HG02763 (cell line): ENCODE measurements at regions not wholly inside any gene's neighbourhood (a gene's known extent, or its start where the extent isn't known, plus 50 kb on each side); places are given as distances from the start of the nearest gene placed in this dataset.
"Not testable (repeated sequence)": the region's sequence is repeated elsewhere in the genome, so short reads cannot be mapped to it uniquely, and the experiment has no call there.

Experiments used
- ATAC-seq: cut with Tn5 transposase; IDR thresholded peaks from one replicate; pipeline ENCODE4 v1.9.1; 2021; ENCODE audit warnings: mild to moderate bottlenecking, moderate library complexity; ENCODE audit not compliant: unreplicated experiment

DNA sequence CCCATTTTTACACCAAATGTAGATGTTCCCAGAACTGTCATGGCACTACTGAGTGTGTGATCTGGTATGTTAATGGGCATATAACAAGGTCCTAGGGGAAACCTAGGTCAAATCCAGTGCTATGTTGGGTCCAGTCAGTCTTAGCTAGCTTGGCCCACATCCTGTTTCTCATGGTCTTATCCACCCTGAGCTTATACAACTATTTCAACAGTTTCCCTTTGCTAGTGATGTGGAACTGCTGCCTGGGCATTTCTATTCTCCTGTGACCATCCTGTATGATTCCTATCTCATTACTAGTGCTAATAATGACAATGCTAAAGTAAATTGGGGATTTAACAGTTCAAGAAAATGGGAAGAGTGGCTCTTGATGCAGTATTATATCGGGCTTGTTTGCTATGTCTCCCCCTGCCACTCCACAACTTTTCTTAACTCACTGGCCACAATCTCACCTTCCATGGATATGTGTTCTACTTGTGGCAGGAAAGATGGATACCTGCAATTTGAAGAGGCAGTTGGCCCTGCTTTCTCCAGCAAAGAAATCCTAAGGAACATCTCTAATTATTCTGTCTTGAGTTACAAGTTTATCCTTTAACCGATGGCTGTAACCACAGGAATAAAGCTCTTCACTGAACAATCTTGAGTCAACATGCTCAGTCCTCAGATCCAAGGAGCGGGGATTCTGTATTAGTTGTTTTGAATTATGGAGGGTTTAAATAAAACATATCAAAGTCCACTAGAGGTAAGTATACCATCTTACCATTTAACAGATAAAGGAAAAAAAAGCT is 707.8 kb downstream of the XPNPEP1 start:
- no peak for ATAC-seq

DNA sequence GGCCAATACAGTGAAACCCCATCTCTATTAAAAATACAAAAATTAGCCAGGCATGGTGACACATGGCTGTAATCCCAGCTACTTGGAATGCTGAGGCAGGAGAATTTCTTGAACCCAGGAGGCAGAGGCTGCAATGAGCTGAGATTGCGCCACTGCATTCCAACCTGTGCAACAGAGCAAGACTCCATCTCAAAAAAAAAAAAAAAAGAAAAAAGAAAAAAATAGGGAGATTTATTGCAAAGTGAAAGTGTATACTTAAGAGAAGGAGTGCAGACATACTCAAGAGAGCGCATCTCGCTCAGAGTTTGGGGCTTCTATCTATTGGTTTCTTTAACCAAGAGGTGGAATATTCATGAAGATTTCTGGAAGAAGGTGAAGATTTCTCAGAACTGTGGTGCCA is 708.4 kb downstream of the XPNPEP1 start:
- ATAC-seq, result not testable (repeated sequence)

DNA sequence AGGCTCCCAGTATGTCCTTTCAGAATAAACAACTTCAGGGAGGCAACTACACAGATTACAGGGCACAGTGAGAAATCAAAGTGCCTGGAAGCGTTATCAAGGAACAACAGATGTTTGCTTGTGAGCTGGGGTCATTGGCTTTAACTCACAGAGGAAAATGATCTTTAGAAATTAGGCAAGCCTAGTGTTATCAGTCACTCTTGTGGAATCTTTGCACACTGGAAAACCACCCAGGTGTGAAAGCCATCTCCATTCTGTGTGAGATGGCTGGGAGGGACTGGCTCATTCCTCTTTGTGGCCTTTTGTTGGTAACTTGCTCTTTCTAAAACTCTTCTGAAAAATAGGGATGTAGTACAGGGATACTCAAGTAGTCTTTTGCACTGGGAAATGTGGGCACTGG is 716.0 kb downstream of the XPNPEP1 start:
- no peak for ATAC-seq

DNA sequence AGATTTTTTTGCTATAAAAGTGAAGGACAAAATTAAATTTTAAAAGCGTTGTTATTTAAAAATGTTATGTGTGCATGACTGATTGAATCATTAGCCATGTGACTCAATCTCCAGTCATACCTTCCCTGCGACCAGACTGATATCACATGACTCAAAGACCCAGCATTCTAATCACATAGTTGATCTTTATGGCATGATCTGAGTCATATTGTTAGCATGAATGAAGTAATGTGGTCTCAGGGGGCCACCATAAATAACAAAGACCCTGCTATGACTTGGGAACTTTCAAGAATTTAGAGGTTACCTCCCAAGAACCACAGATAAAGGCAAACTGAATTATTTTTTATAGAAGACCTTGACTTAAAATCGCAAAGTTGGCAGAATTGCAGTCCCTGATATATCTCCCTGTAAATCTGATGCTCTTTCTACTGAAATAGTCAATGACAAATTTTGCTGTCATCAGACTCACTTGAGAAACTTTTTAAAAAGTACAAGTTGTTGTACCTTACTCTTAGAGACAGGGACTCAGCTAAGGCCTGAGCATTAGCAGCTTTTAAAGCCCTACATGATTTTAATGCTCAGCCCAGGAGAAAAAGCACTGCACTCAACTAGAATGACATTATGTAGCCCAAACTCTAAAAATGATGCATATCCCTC is 717.3 kb downstream of the XPNPEP1 start:
- no peak for ATAC-seq

DNA sequence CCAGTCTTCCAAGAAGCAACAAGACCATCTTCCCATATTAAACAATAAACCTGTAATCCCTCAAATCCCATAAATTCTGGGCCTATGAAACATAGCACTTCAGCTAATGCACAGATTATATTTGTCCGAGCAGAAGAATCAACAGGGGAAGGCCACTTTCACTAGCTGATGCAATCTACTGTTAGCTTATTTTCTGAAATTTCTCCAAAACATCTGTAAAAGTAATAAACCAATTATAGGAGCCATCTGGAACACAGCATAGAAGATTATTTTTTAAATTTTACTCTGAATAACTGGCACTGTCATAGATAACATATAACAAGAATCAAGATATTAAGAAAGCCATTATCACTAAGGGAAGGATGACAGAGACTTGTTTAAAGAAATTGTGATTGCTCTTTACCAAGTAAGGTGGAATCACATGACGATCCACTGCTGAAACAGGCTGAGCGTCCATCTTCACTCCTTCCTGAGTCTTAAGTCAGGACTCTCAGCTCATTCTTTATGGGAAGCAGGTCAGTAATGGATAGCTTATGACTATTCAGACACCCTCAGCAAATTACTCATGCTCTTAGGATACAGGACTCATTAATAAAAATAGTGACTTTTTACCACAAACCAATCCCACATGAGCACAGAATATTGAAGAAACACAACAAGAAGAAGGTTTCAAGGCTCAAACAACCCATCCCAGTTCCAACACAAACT is 719.5 kb downstream of the XPNPEP1 start:
- ATAC-seq, result no peak

DNA sequence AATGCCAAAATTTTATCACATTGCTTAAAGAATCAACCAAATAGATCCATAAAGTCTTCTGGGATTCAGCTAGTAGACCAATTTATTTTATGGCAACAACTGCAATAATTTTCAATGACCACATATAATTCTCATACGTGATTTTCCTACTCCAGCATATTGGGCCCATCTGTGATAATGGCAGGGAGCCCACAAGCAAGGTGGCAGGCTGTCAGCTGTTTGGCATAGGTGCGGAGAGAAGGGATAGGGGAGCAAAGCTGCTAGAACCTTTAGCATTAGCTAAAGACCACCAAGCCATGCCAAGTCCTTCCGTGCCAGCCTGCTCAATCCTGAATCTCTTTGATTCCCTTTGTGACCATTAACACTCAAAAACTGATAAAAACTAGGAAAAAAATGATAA is 721.2 kb downstream of the XPNPEP1 start:
- no peak for ATAC-seq

DNA sequence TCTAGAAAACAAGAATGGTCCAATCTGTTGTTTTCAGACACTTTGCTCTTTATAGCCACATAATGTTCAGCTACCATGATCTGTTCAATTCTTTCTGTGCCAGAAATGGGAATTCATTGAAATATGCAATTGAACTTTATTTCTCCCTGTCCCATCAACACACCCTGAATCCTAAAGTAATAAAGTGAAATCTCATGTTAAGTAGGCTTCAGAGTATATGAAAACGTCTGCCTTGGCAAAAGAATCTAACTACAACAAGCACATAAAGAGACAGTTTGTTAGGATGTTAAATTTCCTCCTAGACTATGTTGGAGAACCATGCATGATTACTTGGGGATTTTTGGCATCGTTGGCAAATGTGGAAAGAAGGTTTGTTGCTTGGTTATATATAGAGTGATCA is 722.7 kb downstream of the XPNPEP1 start:
- no peak for ATAC-seq

DNA sequence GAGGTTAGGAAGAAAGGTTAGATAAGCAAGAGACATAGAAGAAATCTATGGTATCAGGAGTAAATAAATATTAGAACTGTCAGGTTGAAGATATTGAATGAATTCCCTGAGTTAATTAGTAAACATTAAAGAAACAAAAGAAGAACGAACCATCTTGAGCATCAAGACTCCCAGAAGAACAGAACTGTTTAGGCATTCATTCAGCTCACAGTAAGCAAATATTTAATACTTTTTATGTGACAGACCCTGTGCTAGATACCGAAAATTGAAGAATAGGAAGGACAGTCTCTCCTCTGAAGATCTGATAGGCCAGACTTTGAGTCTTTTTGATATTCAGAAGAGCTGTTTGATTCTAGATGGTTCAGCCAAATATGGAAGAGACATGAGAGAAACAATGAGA is 731.5 kb downstream of the XPNPEP1 start:
- ATAC-seq, result no peak

DNA sequence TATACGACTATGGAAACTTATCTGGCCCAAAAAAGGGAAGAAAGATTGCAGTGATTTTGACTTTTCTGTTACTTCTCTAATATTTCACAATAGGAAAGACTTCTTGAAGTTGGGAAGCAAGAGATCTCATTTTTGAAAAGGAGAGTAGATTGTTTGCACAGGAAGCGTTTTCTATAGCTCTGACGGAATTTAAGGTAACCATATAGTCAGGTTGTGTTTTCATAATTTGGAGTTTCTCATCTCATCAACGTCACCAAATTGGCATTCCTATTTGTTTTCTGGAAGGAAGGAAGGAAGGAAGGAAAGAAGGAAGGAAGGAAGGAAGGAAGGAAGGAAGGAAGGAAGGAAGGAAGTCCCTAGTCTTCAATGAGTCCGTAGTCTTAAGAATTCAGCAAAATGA is 732.0 kb downstream of the XPNPEP1 start:
- no peak for ATAC-seq

DNA sequence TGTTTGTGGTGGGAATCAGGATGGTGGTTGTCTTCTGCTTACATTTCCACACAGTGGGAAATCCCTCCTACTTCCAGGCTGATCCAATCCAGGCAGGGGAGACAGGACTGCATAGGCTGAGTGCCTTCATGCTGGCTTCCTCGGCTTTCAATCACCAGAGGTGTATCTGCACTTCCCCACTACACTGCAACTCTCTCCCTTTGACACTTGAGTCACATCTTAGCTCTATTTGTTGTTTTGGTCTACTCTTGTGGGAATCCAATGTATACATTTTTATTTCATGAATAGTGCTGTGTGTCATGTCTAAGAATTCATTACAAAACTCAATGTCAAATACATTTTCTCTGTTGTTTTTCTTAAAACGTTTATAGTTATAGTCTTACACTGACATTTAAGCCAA is 735.6 kb downstream of the XPNPEP1 start:
- no peak for ATAC-seq

DNA sequence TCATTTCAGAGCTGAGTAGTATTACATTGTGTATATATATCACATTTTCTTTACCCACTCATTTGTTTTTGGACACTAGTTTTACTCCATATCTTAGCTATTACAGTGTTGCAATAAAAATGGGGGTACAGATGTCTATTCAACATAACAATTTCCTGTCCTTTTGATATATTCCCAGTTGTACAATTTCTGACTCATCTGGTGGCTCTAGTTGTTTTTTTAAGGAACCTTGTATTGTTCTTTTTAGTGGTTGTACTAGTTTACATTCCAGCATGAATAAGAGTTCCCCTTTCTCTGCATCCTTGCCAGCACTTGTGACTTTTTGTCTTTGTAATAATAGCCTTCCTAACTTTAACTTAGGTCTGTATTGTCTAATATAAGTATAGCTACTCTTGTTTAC is 739.9 kb downstream of the XPNPEP1 start:
- ATAC-seq, result no peak

DNA sequence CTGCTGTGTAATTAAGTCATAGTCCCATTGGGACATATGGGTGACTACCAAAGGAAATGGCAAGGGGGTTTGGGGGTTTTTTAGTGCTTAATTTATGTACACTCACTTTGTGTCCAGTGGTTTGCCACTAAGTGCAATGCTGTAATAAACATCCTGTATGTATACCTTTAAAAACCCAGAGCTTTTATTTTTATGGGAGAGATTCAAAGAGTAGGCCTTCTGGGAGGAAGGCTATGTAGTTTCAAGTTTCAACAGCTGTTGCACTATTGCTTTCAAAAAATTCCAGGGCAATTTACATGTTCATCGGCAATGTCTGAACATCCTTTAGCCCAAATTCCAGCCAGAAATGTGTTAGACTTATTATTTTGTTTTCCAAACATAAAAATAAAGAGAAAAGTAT is 744.7 kb downstream of the XPNPEP1 start:
- ATAC-seq, result no peak

DNA sequence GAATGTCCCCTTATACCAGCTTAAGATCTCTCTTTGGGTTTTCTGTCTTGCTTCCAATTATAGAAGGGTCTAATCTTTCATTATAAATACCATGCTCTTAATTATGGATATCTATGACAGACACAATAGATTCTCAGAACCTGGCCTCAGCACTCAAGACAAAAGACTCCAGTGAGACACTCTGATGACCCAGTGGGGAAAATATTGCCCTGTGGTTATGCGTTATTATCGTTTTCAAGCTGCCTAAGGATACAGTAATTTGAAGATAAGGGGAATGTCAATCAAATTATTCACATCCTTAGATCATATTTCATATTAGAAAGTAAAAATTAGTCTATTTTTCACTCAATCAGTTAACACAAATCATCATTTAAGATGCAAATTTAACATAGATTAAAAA is 748.8 kb downstream of the XPNPEP1 start:
- ATAC-seq, result no peak

DNA sequence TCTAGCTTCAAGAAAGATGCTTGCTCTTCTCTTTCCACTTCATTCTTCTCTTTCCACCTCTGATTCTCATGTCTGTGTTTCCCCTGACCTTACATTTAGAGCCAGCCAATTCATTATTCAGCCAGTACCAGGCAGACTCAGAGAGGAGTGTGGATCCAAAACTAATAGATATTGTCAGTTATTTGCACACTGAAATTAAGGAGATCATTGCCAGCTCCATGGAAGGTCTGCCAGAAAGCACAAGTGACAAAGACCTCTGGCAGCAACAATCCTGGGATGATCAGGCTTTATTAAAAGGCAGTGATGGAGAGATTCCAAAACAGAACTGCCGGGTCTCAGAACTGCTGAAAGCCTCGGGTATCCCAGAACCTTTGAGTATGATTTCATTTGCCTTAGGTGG is 749.4 kb downstream of the XPNPEP1 start:
- ATAC-seq, result no peak

DNA sequence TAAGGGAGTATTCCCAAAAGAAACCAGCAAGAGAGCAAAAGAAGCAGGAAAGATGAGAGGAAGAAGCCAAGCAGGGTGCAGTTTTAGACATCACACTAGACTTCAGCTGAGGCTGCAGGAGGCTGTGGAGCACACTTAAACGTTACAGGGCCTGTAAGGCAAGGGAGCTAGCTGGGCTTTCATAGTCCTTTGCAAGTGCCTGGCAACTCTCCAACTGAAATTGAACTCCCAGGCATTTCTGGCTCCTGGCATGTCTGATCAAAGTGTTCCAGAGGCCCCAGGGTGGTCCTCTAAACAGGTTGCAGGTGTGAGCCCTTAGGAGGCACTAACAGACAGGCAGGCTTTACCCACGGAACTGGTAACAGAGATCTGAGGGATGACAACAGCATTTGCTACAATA is 750.2 kb downstream of the XPNPEP1 start:
- ATAC-seq, result no peak

DNA sequence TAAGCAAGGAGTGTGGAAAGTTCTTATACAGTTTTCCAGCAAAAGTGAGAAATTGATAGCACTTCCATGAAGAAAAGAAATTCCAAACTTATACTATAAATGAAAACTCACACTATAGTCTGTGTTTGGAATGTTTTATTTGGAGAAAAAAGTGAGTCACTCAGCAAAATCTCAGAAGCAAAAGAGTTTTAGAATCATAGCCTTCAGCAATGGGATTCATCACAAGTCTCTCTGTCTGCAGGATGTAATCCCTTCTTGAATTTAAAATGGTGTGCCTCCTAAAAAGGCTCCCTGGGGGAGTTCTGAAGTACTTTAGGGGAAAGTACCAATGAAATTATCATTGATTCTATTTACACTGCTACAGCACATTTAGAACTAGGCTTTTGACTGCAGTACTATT is 756.4 kb downstream of the XPNPEP1 start:
- ATAC-seq, result no peak

DNA sequence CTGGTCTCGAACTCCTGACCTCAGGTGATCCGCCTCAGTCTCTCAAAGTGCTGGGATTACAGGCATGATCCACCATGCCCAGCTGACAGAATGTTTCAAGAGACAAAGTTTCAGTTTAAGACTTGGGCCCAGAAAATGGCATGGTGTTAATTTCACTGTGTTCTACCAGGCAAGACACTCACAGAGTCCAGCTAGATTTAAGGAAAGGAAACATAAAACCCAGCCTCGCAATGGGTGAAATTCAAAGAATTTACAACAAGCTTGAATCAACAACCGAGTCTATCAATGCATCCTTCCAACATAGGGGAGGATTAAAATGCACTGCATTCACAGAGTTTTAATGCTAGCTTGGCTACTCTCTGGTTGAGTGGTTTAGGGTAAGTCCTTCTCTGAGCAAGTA is 764.0 kb downstream of the XPNPEP1 start:
- no peak for ATAC-seq

DNA sequence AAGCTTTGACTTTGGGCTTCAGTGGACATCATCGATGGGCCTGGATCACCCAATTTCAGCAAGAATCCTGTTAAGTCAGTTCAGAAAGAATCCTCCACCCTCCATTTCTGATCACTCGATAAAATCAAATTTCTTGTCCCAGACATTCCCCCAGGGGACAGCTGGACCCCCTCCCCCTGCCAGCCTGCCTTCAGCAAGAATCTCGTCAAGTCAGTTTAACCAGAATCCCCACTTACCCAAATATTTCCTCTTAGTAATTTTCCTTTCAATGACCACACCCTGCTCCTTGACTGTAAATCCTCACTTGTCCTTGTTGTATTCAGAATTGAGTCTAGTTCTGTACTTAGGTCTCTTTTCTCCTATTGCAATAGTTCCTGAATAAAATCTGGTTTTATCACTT is 766.9 kb downstream of the XPNPEP1 start:
- ATAC-seq, result no peak

DNA sequence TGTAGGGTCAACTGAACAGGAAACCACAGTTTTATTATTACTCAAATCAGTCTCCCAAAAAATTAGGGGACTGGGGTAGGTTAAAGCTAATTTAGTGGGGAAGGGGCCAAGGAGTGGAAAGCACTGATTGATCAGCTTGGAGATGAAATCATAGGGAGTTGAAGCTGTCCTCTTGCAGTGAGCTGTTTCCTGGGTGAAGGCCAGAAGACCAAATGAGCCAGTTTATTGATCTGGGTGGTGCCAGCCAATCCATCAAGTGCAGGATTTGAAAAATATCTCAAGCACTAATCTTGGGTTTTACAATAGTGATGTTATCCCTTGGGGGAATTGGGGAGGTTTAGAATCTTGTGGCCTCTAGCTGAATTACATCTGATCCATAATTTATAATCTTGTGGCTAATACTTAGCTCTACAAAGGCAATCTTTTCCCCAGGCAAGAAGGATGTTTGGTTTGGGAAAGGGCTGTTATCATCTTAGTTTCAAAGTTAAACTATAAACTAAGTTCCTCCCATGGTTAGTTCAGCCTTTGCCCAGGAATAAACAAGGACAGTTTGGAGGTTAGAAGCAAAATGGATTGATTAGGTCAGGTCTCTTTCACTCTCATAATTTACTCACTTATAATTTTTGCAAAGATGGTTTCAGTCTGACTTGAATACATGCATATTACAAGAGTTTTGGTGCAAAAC is 773.5 kb downstream of the XPNPEP1 start:
- no peak for ATAC-seq

DNA sequence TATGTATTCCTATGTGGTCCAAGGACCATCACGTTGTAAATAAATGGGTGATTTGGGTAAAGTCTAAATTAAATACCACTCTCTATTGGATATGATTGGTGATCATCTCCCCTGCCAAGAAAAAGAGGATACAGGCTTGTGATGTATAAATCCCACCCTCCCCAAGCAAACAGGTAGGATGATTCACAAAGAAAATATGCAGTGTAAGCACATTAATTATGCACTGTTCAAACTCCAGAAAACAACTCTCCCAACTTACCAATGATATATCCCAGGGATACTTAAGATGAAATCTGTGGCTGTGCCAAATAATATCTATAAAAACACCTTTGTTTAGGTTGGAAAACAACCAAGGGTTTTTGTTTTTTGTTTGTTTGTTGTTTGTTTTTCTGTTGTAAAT is 795.9 kb downstream of the XPNPEP1 start:
- ATAC-seq, result no peak

DNA sequence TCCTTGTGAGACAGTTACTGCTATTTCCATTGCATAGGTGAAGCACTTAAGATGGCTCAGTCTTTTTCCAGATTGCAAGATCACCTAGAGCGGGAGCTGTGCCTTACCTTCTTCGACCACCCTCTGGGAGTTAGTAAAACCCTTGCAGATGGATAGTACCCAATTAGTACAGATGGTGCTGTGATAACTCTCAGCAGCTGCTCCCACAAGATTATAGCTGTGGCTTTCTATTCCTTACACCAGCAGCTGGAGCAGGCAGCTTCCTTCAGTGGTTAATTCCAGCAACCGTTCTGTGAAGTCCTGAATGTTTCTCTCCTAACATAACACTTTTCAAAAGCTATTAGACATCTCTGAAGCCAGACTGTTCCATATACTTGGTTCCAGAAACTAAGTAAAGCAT is 796.8 kb downstream of the XPNPEP1 start:
- ATAC-seq, result no peak

DNA sequence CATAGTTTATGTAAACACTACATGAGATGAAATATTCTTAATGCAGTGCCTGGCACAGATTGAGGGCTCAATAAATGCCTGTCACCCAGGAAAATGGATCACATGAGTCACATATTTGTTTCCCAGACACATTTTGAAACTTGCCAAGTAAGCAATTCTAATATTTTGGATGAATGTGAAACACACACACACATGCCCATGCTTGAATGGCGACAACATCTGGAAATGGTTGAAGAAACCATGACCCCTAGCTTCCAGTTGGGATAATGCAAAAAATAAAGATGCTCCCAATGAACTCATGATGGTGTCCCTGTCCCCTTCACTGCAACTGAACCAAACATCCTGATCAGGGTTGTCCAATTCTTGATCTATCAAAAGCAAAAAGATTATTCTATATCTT is 797.3 kb downstream of the XPNPEP1 start:
- ATAC-seq, result no peak
